ENCODE measurements at regions not wholly inside any gene's neighbourhood (a gene's known extent, or its start where the extent isn't known, plus 50 kb on each side); places are given as distances from the start of the nearest gene placed in this dataset.
"Not testable (repeated sequence)": the region's sequence is repeated elsewhere in the genome, so short reads cannot be mapped to it uniquely, and the experiment has no call there.

DNA sequence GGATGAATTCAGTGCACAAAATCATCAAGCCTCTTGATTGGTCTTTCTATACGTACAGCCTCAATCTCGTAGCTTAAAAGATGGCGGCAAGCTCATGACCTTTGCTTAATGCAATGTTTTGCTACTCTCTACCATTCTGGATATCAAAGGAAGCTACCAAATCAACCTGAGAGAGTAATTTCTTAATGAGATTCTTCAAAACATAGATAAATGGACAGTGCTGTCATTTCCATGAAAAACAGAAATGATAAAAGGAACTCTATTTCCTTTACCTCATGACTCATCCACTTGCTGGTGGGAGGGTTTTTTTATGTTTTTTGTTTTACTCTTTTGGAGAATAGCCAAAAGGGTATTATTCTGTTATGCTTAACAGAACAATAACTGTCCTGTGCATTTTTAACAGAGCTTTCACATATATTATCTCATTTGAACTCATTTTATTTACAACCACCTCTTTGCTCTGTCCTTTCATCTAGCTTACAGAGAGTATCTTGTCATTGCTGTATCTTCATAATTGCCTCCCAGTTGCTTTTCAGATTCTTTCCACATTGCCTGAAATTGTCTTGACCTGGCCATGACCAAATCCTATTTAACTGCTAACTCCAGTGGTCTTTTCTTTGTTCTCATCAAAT is 138.6 kb upstream of the GPR101 start:
- H3K27me3 ChIP-seq (ENCODE audit: control insufficient read depth, insufficient read depth, low read length) = no peaks in the 10 kb centered on the region
- no peaks in the 10 kb centered on the region for H3K4me1 ChIP-seq (ENCODE audit: control insufficient read depth, insufficient read depth, low read length)
- no peaks in the 10 kb centered on the region for H3K36me3 ChIP-seq (ENCODE audit: control insufficient read depth, insufficient read depth, low read length)
- H3K9me3 ChIP-seq (ENCODE audit: control insufficient read depth, low read length) = no peaks in the 10 kb centered on the region
- H3K9ac ChIP-seq (ENCODE audit: low read length) = no peak overlapping the region
- H3K4me3 ChIP-seq (ENCODE audit: low read length) = no peak overlapping the region

DNA sequence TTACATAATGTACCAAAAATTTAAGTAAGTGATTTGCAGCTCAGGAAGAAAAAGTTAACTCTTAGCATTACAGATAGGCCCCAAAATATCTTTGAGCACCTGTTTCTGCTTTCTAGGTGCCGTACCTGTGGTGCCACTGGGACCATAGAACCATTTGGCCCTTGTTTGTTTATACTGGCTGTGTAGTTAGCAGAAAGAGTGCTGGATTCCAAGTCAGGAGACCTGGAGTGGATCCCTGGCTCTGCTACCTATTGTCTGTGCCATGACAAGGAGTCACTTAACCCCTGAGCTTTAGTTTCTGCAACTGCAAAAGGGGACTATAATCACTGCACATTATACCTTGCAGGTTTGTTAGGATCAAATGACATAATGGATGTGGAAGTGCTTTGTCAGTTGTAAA is 137.8 kb upstream of the GPR101 start:
- Histone ChIP-seq H3K4me1 (ENCODE audit: control insufficient read depth, insufficient read depth, low read length) (no peaks in the 10 kb centered on the region), H3K9me3 (ENCODE audit: control insufficient read depth, low read length) (no peaks in the 10 kb centered on the region), H3K9ac (ENCODE audit: low read length) (no peak overlapping the region), H3K27me3 (ENCODE audit: control insufficient read depth, insufficient read depth, low read length) (no peaks in the 10 kb centered on the region), H3K4me3 (ENCODE audit: low read length) (no peak overlapping the region), H3K36me3 (ENCODE audit: control insufficient read depth, insufficient read depth, low read length) (no peaks in the 10 kb centered on the region)

DNA sequence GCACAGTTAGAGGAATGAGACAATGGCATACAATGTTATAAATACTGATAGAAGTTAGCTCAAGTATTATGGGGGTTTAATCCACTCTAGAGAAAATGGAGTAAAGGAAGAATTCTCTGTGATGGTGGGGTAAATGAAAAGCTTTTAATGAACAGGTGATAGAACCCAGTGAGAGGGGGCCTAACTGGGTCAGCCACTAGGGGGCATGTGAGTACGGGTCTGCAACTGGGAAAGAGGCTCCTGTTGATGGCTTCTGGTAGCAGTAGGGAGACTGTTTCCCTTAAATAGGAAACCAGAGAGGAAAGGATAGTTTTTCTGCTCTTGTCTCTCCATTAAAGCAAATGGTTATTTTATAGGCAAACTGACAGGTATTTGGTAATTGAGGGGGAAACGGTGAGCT is 132.8 kb upstream of the GPR101 start:
- Histone ChIP-seq H3K36me3 (ENCODE audit: control insufficient read depth, insufficient read depth, low read length) (no peaks in the 10 kb centered on the region), H3K9ac (ENCODE audit: low read length) (no peak overlapping the region), H3K4me3 (ENCODE audit: low read length) (no peak overlapping the region), H3K4me1 (ENCODE audit: control insufficient read depth, insufficient read depth, low read length) (no peaks in the 10 kb centered on the region), H3K27me3 (ENCODE audit: control insufficient read depth, insufficient read depth, low read length) (no peaks in the 10 kb centered on the region), H3K9me3 (ENCODE audit: control insufficient read depth, low read length) (no peaks in the 10 kb centered on the region)

DNA sequence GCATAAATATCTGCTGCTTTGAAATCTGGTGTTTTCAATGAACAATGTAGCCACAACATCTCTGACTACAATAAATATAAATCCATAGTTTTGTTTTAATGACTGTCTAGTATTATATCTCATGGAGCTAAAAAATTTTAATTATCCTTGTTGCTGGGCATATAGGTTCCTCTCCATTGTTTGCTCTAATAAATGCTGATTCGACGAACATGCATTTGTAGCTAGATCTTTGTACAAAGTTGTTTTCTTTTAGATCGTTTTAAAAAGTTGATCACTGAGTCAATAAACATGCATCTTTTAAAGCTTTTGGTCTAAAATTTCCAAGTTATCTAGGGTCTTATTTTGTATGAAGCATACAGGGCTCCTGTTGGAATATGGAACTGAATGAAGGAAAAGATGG is 130.5 kb upstream of the GPR101 start:
- Histone ChIP-seq H3K9me3 (ENCODE audit: control insufficient read depth, low read length) (no peaks in the 10 kb centered on the region), H3K9ac (ENCODE audit: low read length) (no peak overlapping the region), H3K4me3 (ENCODE audit: low read length) (no peak overlapping the region), H3K4me1 (ENCODE audit: control insufficient read depth, insufficient read depth, low read length) (no peaks in the 10 kb centered on the region), H3K27me3 (ENCODE audit: control insufficient read depth, insufficient read depth, low read length) (no peaks in the 10 kb centered on the region), H3K36me3 (ENCODE audit: control insufficient read depth, insufficient read depth, low read length) (no peaks in the 10 kb centered on the region)

DNA sequence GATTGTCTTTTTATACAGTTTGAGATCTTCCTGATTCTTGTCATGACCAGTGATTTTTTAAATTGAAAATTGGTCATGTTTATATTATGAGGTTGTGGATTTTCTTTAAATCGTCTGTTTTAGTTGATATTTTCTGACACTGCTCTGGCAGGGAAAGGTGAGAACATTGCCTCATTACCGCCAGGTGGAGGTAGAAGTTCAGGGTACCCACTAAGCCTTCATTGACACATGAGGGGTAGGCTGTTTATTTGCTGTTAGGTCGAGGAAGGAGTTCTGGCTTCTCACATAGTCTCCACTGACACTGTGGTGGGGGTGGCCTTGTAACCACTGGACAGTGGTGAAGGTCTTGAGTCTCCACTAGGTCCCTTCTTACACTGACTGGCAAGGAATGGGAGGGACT is 117.6 kb upstream of the GPR101 start:
- Histone ChIP-seq H3K4me3 (ENCODE audit: low read length) (no peak overlapping the region), H3K27me3 (ENCODE audit: control insufficient read depth, insufficient read depth, low read length) (no peaks in the 10 kb centered on the region), H3K4me1 (ENCODE audit: control insufficient read depth, insufficient read depth, low read length) (no peaks in the 10 kb centered on the region), H3K36me3 (ENCODE audit: control insufficient read depth, insufficient read depth, low read length) (no peaks in the 10 kb centered on the region), H3K9me3 (ENCODE audit: control insufficient read depth, low read length) (no peaks in the 10 kb centered on the region), H3K9ac (ENCODE audit: low read length) (no peak overlapping the region)

DNA sequence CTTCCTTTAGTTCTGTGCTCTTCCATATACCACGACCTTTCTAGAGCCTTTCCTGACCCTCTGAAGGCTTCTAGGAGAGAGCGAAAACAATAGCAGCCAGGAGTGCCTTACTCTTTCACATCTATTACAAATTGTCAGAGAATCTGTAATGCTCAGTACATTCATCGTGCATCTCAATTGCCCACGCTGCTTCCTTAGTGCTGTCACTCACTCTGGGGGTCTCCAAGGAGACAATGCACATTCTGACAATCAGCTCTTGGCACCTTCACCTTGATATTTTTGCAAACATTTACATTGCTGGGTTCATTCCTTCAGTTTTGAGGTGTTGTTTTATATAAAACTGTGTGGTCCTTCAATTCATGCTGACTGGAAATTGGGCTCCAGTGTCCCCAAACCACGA is 110.1 kb upstream of the GPR101 start:
- no peaks in the 10 kb centered on the region for H3K27me3 ChIP-seq (ENCODE audit: control insufficient read depth, insufficient read depth, low read length)
- no peak overlapping the region for H3K9ac ChIP-seq (ENCODE audit: low read length)
- H3K9me3 ChIP-seq (ENCODE audit: control insufficient read depth, low read length) = no peaks in the 10 kb centered on the region
- H3K4me3 ChIP-seq (ENCODE audit: low read length) = no peak overlapping the region
- no peaks in the 10 kb centered on the region for H3K36me3 ChIP-seq (ENCODE audit: control insufficient read depth, insufficient read depth, low read length)
- H3K4me1 ChIP-seq (ENCODE audit: control insufficient read depth, insufficient read depth, low read length) = no peaks in the 10 kb centered on the region

DNA sequence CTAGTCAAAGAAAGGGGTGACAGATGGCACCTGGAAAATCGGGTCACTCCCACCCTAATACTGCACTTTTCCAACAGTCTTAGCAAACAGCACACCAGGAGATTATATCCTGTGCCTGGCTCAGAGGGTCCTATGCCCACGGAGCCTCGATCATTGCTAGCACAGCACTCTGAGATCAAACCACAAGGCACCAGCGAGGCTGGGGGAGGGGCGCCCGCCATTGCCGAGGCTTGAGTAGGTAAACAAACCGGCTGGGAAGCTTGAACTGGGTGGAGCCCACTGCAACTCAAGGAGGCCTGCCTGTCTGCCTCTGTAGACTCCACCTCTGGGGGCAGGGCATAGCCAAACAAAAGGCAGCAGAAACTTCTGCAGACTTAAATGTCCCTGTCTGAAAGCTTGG is 88.9 kb upstream of the GPR101 start:
- not testable (repeated sequence) for H3K27me3 ChIP-seq (ENCODE audit: control insufficient read depth, insufficient read depth, low read length); H3K9me3 ChIP-seq (ENCODE audit: control insufficient read depth, low read length); H3K4me1 ChIP-seq (ENCODE audit: control insufficient read depth, insufficient read depth, low read length); H3K4me3 ChIP-seq (ENCODE audit: low read length); H3K9ac ChIP-seq (ENCODE audit: low read length); H3K36me3 ChIP-seq (ENCODE audit: control insufficient read depth, insufficient read depth, low read length)

DNA sequence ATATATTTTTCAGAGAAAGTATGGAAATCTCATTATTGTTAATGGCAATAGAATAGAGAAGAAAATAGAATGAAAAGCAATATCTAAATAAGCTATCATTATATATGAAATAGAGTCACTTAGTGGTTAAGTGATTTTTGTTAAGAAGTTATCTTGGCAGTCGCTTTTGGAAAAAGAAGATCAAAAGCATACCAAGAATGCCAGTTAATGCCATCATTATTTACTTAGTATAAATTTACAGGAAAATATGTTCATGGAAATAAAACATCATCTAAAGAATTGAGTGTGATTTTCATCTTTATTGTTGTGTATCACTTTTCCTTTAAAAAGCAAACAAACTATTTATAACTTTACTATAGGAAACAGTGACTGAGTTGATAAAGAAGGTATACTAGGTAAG is 85.3 kb upstream of the GPR101 start:
- Histone ChIP-seq H3K27me3 (ENCODE audit: control insufficient read depth, insufficient read depth, low read length) (no peaks in the 10 kb centered on the region), H3K4me3 (ENCODE audit: low read length) (no peak overlapping the region), H3K4me1 (ENCODE audit: control insufficient read depth, insufficient read depth, low read length) (no peaks in the 10 kb centered on the region), H3K9me3 (ENCODE audit: control insufficient read depth, low read length) (no peaks in the 10 kb centered on the region), H3K9ac (ENCODE audit: low read length) (no peak overlapping the region), H3K36me3 (ENCODE audit: control insufficient read depth, insufficient read depth, low read length) (no peaks in the 10 kb centered on the region)

DNA sequence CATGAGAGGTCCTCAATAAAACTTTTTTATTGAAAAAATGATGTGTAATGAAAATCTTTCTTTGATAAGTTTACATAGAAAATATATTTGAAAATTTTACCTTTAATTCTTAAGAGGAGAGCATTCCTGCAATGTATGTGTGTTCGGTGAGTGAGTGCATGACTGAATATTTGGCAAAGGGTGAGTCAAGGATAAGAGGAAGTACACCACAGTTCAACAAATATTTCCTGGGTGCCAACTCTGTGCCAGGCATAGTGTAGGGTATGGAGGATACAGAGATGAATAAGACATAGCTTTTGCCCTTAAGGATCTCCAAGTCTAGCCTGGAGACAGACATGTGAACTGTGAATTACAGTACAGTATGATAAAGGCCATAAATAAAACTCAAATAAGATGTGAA is 84.7 kb upstream of the GPR101 start:
- H3K36me3 ChIP-seq (ENCODE audit: control insufficient read depth, insufficient read depth, low read length) = no peaks in the 10 kb centered on the region
- H3K9ac ChIP-seq (ENCODE audit: low read length) = no peak overlapping the region
- no peak overlapping the region for H3K4me3 ChIP-seq (ENCODE audit: low read length)
- H3K27me3 ChIP-seq (ENCODE audit: control insufficient read depth, insufficient read depth, low read length) = no peaks in the 10 kb centered on the region
- no peaks in the 10 kb centered on the region for H3K9me3 ChIP-seq (ENCODE audit: control insufficient read depth, low read length)
- H3K4me1 ChIP-seq (ENCODE audit: control insufficient read depth, insufficient read depth, low read length) = no peaks in the 10 kb centered on the region

DNA sequence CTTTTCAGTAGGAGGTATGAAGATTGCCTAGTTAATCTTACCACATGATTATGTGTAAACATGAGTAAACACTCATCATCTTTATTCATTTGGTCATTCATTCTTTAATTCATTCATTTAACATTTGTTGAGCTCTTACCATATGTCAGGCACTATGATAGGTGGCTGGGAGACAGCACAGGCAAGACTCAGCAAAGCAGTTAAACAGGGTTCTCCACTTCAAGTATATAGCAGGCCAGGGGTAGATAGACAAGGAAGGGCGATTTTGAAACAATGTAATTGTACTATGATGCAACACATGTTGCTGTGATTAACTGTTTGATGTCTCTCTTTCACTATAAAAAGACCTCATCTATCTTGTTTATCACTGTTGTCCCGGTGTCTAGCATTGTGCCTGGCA is 84.3 kb upstream of the GPR101 start:
- Histone ChIP-seq H3K27me3 (ENCODE audit: control insufficient read depth, insufficient read depth, low read length) (no peaks in the 10 kb centered on the region), H3K9ac (ENCODE audit: low read length) (no peak overlapping the region), H3K36me3 (ENCODE audit: control insufficient read depth, insufficient read depth, low read length) (no peaks in the 10 kb centered on the region), H3K4me1 (ENCODE audit: control insufficient read depth, insufficient read depth, low read length) (no peaks in the 10 kb centered on the region), H3K4me3 (ENCODE audit: low read length) (no peak overlapping the region), H3K9me3 (ENCODE audit: control insufficient read depth, low read length) (no peaks in the 10 kb centered on the region)

DNA sequence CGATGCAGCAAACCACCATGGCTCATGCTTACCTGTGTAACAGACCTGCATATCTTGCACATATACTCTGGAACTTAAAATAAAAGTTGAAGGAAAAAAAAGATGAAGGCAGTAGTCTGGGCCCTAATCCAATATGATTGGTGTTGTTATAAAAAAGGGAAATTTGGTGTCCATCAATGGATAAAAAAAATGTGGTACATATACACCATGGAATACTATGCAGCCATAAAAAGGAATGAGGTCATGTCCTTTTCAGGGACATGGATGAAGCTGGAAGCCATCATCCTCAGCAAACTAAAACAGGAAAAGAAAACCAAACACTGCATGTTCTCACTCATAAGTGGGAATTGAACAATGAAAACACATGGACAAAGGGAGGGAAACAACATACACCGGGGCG is 74.1 kb upstream of the GPR101 start:
- H3K9me3 ChIP-seq (ENCODE audit: control insufficient read depth, low read length); H3K36me3 ChIP-seq (ENCODE audit: control insufficient read depth, insufficient read depth, low read length); H3K4me3 ChIP-seq (ENCODE audit: low read length); H3K9ac ChIP-seq (ENCODE audit: low read length); H3K4me1 ChIP-seq (ENCODE audit: control insufficient read depth, insufficient read depth, low read length); H3K27me3 ChIP-seq (ENCODE audit: control insufficient read depth, insufficient read depth, low read length): not testable (repeated sequence)

DNA sequence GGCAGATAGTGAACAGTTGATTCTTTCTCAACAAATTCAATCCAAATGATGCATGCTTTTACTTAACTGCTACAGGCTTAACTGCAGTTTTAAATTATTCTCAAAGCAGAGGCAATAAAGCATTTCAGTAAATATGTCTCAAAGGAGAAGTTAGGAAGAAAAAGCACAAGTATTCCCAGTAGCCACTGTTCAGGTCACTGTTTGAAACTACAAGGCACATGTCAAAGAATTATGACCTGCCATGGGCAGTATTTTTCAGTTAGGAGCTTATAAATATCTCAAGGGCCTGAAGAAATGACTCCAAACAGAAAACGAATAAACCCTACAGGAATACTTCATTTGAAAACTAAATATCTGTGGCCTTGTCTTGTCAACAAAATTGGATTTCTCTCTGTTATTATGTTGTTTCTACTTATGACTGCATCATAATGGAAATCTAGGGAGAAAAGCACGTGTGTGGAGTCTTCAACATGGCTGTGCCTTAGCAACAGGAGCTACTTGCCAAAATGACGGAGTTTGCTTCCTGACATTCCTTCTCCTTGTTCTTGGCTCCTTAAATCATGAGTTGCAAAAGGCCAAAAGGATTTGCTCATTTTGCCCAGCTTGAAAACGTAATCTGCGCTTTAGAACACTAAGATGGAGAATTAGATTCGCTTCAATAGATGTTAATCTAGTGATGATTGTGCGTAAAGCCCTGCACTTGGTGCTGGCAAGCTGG is 67.6 kb upstream of the GPR101 start:
- H3K27me3 ChIP-seq (ENCODE audit: control insufficient read depth, insufficient read depth, low read length) = no peaks in the 10 kb centered on the region
- H3K4me1 ChIP-seq (ENCODE audit: control insufficient read depth, insufficient read depth, low read length) = no peaks in the 10 kb centered on the region
- H3K9me3 ChIP-seq (ENCODE audit: control insufficient read depth, low read length) = no peaks in the 10 kb centered on the region
- no peaks in the 10 kb centered on the region for H3K36me3 ChIP-seq (ENCODE audit: control insufficient read depth, insufficient read depth, low read length)
- no peak overlapping the region for H3K4me3 ChIP-seq (ENCODE audit: low read length)
- no peak overlapping the region for H3K9ac ChIP-seq (ENCODE audit: low read length)

All from mucosa of stomach (tissue), 1 donor.